Loucy (cell line): ENCODE measurements at regions not wholly inside any gene's neighbourhood (a gene's known extent, or its start where the extent isn't known, plus 50 kb on each side); places are given as distances from the start of the nearest gene placed in this dataset.

Experiments
- EZH2phosphoT487 ChIP-seq: fragments of 200-600 bp; IDR thresholded peaks from 2 replicates; pipeline ENCODE4 v1.6.1; 2018; ENCODE audit warnings: antibody characterized with exemption, mild to moderate bottlenecking, moderate library complexity, borderline replicate concordance
- TF ChIP-seq, protein P1 (sequence below): fragments of 200-600 bp; sonication (generic); conservative IDR thresholded peaks from 2 replicates; pipeline ENCODE4 v1.5.1; 2014; ENCODE audit warnings: mild to moderate bottlenecking, antibody characterized with exemption, low read length

- no peak for TF ChIP-seq EZH2phosphoT487
- TF ChIP-seq, protein P1, sequence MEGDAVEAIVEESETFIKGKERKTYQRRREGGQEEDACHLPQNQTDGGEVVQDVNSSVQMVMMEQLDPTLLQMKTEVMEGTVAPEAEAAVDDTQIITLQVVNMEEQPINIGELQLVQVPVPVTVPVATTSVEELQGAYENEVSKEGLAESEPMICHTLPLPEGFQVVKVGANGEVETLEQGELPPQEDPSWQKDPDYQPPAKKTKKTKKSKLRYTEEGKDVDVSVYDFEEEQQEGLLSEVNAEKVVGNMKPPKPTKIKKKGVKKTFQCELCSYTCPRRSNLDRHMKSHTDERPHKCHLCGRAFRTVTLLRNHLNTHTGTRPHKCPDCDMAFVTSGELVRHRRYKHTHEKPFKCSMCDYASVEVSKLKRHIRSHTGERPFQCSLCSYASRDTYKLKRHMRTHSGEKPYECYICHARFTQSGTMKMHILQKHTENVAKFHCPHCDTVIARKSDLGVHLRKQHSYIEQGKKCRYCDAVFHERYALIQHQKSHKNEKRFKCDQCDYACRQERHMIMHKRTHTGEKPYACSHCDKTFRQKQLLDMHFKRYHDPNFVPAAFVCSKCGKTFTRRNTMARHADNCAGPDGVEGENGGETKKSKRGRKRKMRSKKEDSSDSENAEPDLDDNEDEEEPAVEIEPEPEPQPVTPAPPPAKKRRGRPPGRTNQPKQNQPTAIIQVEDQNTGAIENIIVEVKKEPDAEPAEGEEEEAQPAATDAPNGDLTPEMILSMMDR: no peak
These were observed 1647.4 kb upstream of the CDH9 start for GRCh38 chr5:28685794-28686193.
